ENCODE measurements at regions not wholly inside any gene's neighbourhood (a gene's known extent, or its start where the extent isn't known, plus 50 kb on each side); places are given as distances from the start of the nearest gene placed in this dataset.

- peaks cover 12% of the 10 kb centered on the region for H3K4me1 ChIP-seq
- H3K9me3 ChIP-seq: no peaks in the 10 kb centered on the region
- no peak for TF ChIP-seq CTCF (IDR thresholded peaks at IDR 0.05; ENCODE audit: low read depth, low read length)
- H3K4me3 ChIP-seq (ENCODE audit: low read depth, low read length): no peak overlapping the region
- H3K27me3 ChIP-seq: no peaks in the 10 kb centered on the region
- no peak for DNase-seq
- H3K36me3 ChIP-seq: no peaks in the 10 kb centered on the region
Observed at GRCh38 chr9:89882930-89883361, 278.1 kb downstream of the GADD45G start.

DNA sequence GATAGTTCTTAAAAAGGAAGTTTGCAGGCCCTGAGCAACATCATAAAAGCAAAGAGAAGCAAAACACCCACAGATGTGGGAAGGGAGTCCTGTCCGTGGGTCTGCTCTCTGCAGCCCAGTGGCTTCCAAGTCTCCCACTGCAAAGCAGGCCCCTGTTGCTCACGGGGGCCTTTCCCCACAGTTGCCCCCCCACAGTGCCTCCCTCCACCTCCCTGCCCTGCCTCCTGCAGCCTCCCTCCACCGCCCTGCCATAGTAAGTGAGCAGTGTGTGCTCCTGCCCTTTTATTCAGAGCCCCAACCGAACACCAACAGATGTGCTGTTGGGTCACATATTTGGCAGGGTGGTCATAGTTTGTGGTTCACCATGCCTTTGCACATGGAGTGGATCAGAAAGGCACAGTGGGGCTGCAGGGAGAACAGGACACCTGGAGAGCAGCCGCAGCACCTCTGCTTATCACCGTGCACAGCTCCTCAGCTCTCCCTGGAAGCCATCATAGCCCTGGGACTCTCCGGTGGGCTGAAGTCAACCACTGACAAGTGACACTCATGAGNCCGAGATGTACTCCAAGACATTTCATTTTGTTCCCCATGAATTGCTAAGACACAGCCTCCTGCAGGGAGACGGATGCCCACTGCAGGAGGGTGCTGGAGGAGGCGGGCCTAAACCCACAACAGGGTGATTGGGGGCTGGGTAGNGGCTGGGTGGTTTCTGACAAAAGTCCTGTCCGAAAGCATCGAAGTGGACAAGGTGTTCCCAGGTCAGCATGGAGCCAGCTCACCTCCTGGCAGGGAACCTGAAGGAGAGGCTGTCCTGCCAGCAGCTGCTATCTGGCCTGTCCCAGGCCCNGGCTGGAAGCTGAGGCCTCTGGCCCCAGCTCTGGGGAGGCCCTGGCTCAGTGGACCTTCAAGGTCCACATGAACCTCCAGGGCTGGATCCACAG is 278.9 kb downstream of the GADD45G start:
- no peak overlapping the region for H3K4me3 ChIP-seq (ENCODE audit: low read depth, low read length)
- DNase-seq: no peak
- no peaks in the 10 kb centered on the region for H3K36me3 ChIP-seq
- no peaks in the 10 kb centered on the region for H3K27me3 ChIP-seq
- H3K4me1 ChIP-seq: peaks cover 4% of the 10 kb centered on the region
- TF ChIP-seq CTCF (IDR thresholded peaks at IDR 0.05; ENCODE audit: low read depth, low read length): no peak
- no peaks in the 10 kb centered on the region for H3K9me3 ChIP-seq

DNA sequence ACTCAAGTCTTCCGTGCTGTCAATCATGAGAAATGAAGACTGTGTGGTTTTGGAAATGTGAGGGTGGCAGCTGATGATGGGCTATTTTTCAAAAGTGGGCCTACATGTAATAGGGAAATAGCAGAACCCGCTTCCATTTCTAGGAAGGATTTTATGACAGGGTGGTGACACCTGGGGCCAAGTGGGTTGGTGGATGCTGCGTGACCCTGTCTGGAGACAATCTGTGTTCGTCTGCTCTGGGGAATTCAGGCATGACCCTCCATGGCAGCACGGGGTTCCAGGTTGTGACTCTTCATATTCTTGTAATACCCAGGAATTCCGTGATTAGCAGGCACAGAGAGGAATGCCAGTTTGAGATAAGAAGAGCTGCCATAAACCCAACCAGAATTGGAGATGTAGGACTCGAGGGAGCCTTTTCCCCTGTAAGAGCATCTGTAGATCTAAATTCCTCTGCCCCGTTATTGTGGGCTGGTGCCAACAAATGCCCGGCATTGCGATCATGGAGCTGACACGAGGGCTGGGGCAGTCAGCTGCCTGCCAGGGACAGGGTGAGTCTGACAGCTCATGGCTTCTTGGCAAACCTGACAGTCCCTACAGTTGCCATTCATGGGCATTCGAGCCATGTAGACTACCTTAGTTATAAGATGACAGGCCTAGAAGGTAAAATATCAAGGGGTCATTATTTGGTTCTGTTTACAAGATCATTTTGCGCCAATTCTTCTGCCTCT is 279.7 kb downstream of the GADD45G start:
- Histone ChIP-seq H3K27me3 (no peaks in the 10 kb centered on the region), H3K4me3 (ENCODE audit: low read depth, low read length) (no peak overlapping the region), H3K4me1 (no peaks in the 10 kb centered on the region), H3K36me3 (no peaks in the 10 kb centered on the region), H3K9me3 (no peaks in the 10 kb centered on the region)
- TF ChIP-seq CTCF (IDR thresholded peaks at IDR 0.05; ENCODE audit: low read depth, low read length): no peak
- no peak for DNase-seq

GRCh38 chr9:89885156-89885555 is 280.3 kb downstream of the GADD45G start:
- no peak for TF ChIP-seq CTCF (IDR thresholded peaks at IDR 0.05; ENCODE audit: low read depth, low read length)
- H3K36me3 ChIP-seq: no peaks in the 10 kb centered on the region
- H3K9me3 ChIP-seq: no peaks in the 10 kb centered on the region
- no peak for DNase-seq
- no peaks in the 10 kb centered on the region for H3K4me1 ChIP-seq
- H3K27me3 ChIP-seq: no peaks in the 10 kb centered on the region
- H3K4me3 ChIP-seq (ENCODE audit: low read depth, low read length): no peak overlapping the region

DNA sequence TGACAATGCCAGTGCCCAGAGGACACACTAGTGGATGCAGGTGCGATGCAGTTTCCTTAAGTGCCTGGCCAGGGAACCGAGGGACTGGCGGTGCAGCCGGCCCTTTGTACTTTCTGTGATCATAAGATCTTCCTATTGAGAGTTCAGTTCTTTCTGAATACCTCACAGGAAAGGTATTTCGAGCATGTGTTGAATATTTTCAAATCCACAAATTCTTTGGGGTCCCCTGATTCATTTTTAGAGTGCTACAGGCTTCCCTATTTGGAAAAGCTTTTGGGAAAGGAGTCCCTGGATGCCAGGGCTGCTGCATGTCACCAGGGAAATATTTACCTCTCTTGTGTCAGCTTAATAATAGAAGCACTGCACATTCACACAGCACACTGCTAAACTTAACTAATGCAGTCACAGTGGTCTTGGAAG is 281.5 kb downstream of the GADD45G start:
- H3K27me3 ChIP-seq: no peaks in the 10 kb centered on the region
- H3K4me1 ChIP-seq: no peaks in the 10 kb centered on the region
- H3K4me3 ChIP-seq (ENCODE audit: low read depth, low read length): no peak overlapping the region
- no peak for TF ChIP-seq CTCF (IDR thresholded peaks at IDR 0.05; ENCODE audit: low read depth, low read length)
- no peaks in the 10 kb centered on the region for H3K36me3 ChIP-seq
- no peaks in the 10 kb centered on the region for H3K9me3 ChIP-seq
- no peak for DNase-seq

GRCh38 chr9:89887286-89887685 is 282.5 kb downstream of the GADD45G start:
- H3K27me3 ChIP-seq: no peaks in the 10 kb centered on the region
- no peak for TF ChIP-seq CTCF (IDR thresholded peaks at IDR 0.05; ENCODE audit: low read depth, low read length)
- no peaks in the 10 kb centered on the region for H3K36me3 ChIP-seq
- no peak for DNase-seq
- H3K4me1 ChIP-seq: no peaks in the 10 kb centered on the region
- H3K9me3 ChIP-seq: no peaks in the 10 kb centered on the region
- H3K4me3 ChIP-seq (ENCODE audit: low read depth, low read length): no peak overlapping the region
